CD4-positive, CD25-positive, alpha-beta regulatory T cell (primary cell): ENCODE measurements at regions not wholly inside any gene's neighbourhood (a gene's known extent, or its start where the extent isn't known, plus 50 kb on each side); places are given as distances from the start of the nearest gene placed in this dataset.

Experiments
- ATAC-seq, 2 donors: fragments of 150-1000 bp; cut with Tn5 transposase; one replicate each; pipeline ENCODE4 v1.10.0; 2021; ENCODE audit warnings: low read depth in 2 of 2, moderate number of reproducible peaks in 2 of 2, moderate library complexity in 1 of 2
- DNase-seq, 3 donors: peaks; one replicate each; pipeline versions ENCODE4 v3.0.0 to v3.0.0-alpha.2; 2012 to 2022; ENCODE audit warnings: mixed read lengths in 1 of 3
- H3K27ac ChIP-seq: one replicate; pipeline ENCODE4 v1.7.0; 2013; ENCODE audit warnings: mild to moderate bottlenecking, low read length; ENCODE audit not compliant: insufficient read depth, poor library complexity, severe bottlenecking
- H3K27me3 ChIP-seq: one replicate; pipeline ENCODE4 v1.7.0; 2013; ENCODE audit warnings: low read length; ENCODE audit not compliant: control insufficient read depth, insufficient read depth
- H3K36me3 ChIP-seq: one replicate; pipeline ENCODE4 v1.7.0; 2013; ENCODE audit warnings: mild to moderate bottlenecking, low read length, moderate library complexity; ENCODE audit not compliant: control insufficient read depth, insufficient read depth
- H3K4me1 ChIP-seq: 2 replicates; pipeline ENCODE4 v1.7.0; 2013; ENCODE audit warnings: mild to moderate bottlenecking, low read length; ENCODE audit not compliant: insufficient read depth, control insufficient read depth, poor library complexity, severe bottlenecking
- H3K4me3 ChIP-seq: one replicate; pipeline ENCODE4 v1.7.0; 2013; ENCODE audit warnings: low read depth, mild to moderate bottlenecking, low read length, moderate library complexity
- H3K9me3 ChIP-seq, 2 experiments: 1 replicate in 1 of 2; 2 replicates in 1 of 2; pipeline ENCODE4 v1.7.0; 2013; ENCODE audit warnings: low read length in 2 of 2, mild to moderate bottlenecking in 1 of 2, moderate library complexity in 1 of 2; ENCODE audit not compliant: control insufficient read depth in 2 of 2
- H3K27ac Mint-ChIP-seq, 3 donors: one replicate each; pipeline ENCODE4 v1.8.0; 2020 to 2022; ENCODE audit warnings: mild to moderate bottlenecking in 3 of 3, mixed read lengths in 3 of 3, moderate library complexity in 2 of 3
- H3K27me3 Mint-ChIP-seq: one replicate; pipeline ENCODE4 v1.8.0; 2022; ENCODE audit warnings: mild to moderate bottlenecking, mixed read lengths
- H3K36me3 Mint-ChIP-seq: one replicate; pipeline ENCODE4 v1.8.0; 2020; ENCODE audit warnings: mixed read lengths
- H3K4me1 Mint-ChIP-seq, 4 donors: one replicate each; pipeline ENCODE4 v1.8.0; 2020 to 2022; ENCODE audit warnings: mixed read lengths in 4 of 4, mild to moderate bottlenecking in 1 of 4
- H3K4me3 Mint-ChIP-seq, 4 donors: one replicate each; pipeline ENCODE4 v1.8.0; 2020 to 2022; ENCODE audit warnings: mild to moderate bottlenecking in 4 of 4, mixed read lengths in 4 of 4, moderate library complexity in 3 of 4
- H3K9me3 Mint-ChIP-seq, 7 donors: one replicate each; pipeline ENCODE4 v1.8.0; 2020 to 2022; ENCODE audit warnings: mixed read lengths in 7 of 7, mild to moderate bottlenecking in 3 of 7, moderate library complexity in 2 of 7

DNA sequence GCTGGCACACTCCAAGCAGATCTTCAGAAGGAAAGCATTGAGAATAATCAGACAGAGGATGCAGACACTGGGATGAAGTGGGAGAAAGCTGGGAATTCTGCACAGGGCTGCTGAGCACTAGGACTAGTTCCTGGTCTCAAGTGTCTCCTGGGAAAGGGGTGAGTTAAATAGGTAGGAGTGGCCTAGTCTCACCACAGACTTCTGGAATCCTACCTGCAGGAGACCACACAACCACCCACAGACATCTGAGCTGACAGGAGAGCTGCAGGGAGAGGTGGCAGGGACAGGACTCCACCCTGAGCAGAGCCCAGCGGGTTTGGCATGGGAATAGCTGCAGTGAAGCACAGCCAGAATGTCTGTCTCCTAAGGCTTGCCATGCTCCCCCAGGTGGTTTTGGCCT is 95.1 kb upstream of the GALNTL6 start:
- Mint-ChIP-seq H3K36me3 (no peaks in the 10 kb centered on the region), H3K27ac (no peak overlapping the region), H3K27me3 (no peaks in the 10 kb centered on the region), H3K9me3 (peaks cover 5 to 39% (median 6%) of the 10 kb centered on the region in 7 donors), H3K4me1 (no peaks in the 10 kb centered on the region), H3K4me3 (no peak overlapping the region)
- H3K36me3 ChIP-seq: no peaks in the 10 kb centered on the region
- no peak overlapping the region for H3K27ac ChIP-seq
- H3K27me3 ChIP-seq: no peaks in the 10 kb centered on the region
- peaks cover 0 to 13% of the 10 kb centered on the region in 2 experiments for H3K9me3 ChIP-seq
- ATAC-seq (no peak), DNase-seq (no peak)
- no peaks in the 10 kb centered on the region for H3K4me1 ChIP-seq
- H3K4me3 ChIP-seq: no peak overlapping the region

DNA sequence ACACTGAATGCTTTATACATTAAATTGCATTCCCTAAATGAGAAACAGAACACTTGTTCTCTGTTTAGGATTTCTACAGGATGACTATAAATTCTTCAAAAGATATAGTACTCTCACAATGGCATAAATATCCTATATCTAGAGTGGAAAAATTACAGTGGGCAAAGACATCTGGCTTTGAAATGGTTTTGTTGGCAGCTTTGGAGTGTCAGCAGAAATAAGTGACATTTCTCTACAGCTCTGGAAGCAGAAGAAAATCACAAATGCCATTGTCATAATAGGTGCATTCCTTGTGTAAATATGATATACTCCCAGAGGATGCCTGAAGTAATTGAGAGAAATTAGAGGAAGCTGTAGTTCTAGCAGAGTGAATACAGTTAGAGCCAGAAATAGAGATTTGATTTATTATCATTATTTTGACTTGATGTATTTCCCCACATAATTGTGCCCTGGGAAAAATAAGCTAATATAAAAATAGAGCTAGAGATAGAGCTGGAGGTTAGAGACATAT is 95.9 kb upstream of the GALNTL6 start:
- Mint-ChIP-seq H3K9me3 (peaks cover 2 to 31% (median 6%) of the 10 kb centered on the region in 7 donors), H3K4me1 (no peaks in the 10 kb centered on the region), H3K4me3 (no peak overlapping the region), H3K36me3 (no peaks in the 10 kb centered on the region), H3K27me3 (no peaks in the 10 kb centered on the region), H3K27ac (no peak overlapping the region)
- H3K4me3 ChIP-seq: no peak overlapping the region
- DNase-seq (no peak), ATAC-seq (no peak)
- no peak overlapping the region for H3K27ac ChIP-seq
- H3K9me3 ChIP-seq: peaks cover 0 to 13% of the 10 kb centered on the region in 2 experiments
- no peaks in the 10 kb centered on the region for H3K27me3 ChIP-seq
- no peaks in the 10 kb centered on the region for H3K36me3 ChIP-seq
- H3K4me1 ChIP-seq: no peaks in the 10 kb centered on the region

DNA sequence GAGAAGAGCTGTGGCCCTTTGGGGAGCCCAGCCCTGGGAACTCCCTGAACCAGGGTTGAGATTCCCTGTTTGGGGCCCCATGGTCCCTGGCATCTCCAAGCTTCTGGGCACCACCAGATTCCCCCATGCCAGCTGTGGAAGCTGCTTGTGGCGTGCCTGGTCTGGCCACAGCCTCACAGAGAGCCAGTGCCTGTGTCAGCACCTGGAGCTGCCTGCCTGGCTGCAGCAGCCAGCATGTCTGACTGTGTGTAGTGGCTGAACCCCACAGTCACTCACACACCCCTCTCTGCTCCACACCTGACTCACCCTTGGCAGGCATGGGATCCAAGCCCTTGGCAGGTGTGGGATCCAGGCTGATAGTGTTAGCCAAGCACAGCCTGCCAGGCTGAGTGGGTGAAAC is 97.2 kb upstream of the GALNTL6 start:
- Histone ChIP-seq H3K36me3 (no peaks in the 10 kb centered on the region), H3K27ac (no peak overlapping the region), H3K4me1 (no peaks in the 10 kb centered on the region), H3K27me3 (no peaks in the 10 kb centered on the region), H3K4me3 (no peak overlapping the region), H3K9me3 (peaks cover 0 to 13% of the 10 kb centered on the region in 2 experiments)
- Mint-ChIP-seq H3K4me1 (no peaks in the 10 kb centered on the region), H3K4me3 (no peak overlapping the region), H3K27ac (no peak overlapping the region), H3K27me3 (no peaks in the 10 kb centered on the region), H3K9me3 (peaks cover 2 to 22% (median 5%) of the 10 kb centered on the region in 7 donors), H3K36me3 (no peaks in the 10 kb centered on the region)
- ATAC-seq (no peak), DNase-seq (no peak)

DNA sequence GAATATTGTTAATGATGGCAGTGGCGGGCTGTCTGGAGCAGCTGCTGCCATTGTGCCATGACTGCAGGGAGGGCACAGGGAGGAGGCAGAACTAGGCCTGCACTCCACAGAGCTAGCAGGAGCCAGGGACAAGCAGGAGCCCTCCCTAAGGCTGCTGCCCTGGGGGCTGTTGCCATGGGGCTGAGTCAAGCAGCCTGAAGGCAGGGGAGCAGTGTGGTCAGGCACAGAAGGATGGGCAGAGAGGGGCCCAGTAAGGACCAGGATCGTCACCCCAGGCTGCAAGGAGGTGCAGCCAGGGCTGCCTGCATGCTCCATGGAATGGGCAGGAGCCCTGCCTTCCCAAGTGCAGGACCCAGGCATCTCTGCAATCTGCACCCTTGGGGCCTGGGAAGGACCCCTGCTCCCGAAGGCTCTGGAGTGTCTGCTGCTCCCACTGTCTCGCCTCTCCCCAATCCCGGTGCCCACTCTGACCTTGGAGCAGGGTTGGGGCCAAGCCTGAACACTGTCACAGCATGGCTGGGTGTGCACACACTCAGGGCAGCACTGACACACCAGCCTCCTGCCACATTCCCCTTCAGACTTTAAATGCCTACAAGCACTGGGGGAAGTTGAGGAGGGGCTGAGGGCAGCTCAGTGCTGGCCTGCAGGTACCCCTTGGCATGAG is 98.3 kb upstream of the GALNTL6 start:
- H3K27ac Mint-ChIP-seq: no peak overlapping the region
- no peaks in the 10 kb centered on the region for H3K36me3 Mint-ChIP-seq
- peaks cover 2 to 17% (median 3%) of the 10 kb centered on the region in 7 donors for H3K9me3 Mint-ChIP-seq
- no peak for DNase-seq
- no peaks in the 10 kb centered on the region for H3K4me1 ChIP-seq
- H3K27me3 Mint-ChIP-seq: no peaks in the 10 kb centered on the region
- H3K4me3 Mint-ChIP-seq: no peak overlapping the region
- H3K4me1 Mint-ChIP-seq: no peaks in the 10 kb centered on the region
- H3K9me3 ChIP-seq: peaks cover 0 to 13% of the 10 kb centered on the region in 2 experiments
- no peak overlapping the region for H3K27ac ChIP-seq
- no peak overlapping the region for H3K4me3 ChIP-seq
- no peaks in the 10 kb centered on the region for H3K27me3 ChIP-seq
- H3K36me3 ChIP-seq: no peaks in the 10 kb centered on the region
- no peak for ATAC-seq

DNA sequence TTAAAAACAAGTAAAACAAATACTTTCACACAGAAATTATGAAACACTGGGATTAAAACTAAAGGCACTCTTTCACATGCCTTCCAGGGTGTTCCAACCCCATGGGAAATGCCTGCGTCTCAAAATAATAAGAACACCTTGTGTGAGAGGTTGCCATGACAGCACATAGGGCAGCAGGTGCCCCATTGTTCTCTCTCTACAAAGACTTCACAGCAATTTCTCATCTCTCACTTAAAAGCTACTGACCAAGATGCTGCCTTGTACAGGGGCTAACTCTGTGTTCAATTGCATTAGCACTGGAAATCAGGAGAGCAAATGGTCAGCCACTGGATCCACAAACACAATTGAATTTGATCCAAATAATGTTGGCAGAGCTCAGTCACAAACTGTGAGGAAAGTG is 102.5 kb upstream of the GALNTL6 start:
- DNase-seq: no peak
- Mint-ChIP-seq H3K27ac (no peak overlapping the region), H3K36me3 (no peaks in the 10 kb centered on the region), H3K4me1 (no peaks in the 10 kb centered on the region), H3K9me3 (peaks cover 0 to 6% (median 0%) of the 10 kb centered on the region in 7 donors), H3K27me3 (no peaks in the 10 kb centered on the region), H3K4me3 (no peak overlapping the region)
- Histone ChIP-seq H3K9me3 (peaks cover 0 to 8% of the 10 kb centered on the region in 2 experiments), H3K27me3 (no peaks in the 10 kb centered on the region), H3K27ac (no peak overlapping the region), H3K4me3 (no peak overlapping the region), H3K4me1 (no peaks in the 10 kb centered on the region), H3K36me3 (no peaks in the 10 kb centered on the region)
- ATAC-seq: no peak

DNA sequence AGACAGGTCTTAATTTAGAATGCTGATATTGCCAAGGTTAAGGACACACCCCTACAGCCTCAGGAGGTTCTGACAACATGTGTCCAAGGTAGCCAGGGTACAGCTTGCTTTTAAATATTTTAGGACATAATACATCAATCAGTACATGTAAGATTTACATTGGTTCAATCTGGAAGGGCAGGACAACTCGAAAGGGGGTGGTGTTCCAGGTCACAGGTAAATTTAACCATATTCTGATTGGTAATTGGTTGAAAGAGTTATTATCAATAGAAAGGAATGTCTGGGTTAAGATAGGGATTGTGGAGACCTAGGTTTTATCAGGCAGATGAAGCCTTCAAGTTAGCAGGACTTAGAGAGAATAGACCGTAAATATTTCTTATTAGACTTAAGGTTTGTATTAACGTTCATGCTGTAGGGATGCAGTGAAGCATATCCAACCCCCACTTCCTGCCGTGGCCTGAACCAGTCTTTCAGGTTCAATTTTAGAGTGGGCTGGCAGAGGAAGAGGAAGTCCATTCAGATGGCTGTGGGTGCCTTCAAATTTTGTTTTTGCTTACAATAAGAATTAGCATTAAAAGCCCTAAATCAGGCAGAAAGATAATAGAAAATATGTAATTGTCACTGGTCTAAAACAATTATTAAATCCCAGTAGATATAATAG is 136.5 kb upstream of the GALNTL6 start:
- Mint-ChIP-seq H3K9me3 (peaks cover 0 to 7% (median 0%) of the 10 kb centered on the region in 7 donors), H3K27ac (no peak overlapping the region)
- no peak for ATAC-seq

DNA sequence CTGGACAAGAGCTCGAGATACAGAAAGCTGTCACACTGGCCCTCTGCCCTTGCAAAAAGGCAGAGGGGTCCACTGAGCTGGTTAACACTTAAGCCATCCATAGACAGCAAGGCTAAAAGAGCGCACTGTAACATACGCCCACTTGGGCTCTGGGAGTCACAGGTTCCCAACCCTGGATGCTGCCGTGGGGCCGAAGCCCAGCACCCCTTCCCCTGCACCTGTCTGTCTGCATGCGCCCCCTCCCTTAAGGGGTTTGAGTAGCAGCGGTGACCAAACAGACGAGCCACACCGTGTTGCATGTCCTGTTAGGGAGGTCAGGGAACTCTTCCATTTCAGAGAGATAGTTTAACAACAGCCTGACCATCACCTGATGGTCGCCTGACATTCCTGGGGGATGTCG is 138.4 kb upstream of the GALNTL6 start:
- no peak overlapping the region for H3K4me3 Mint-ChIP-seq
- no peaks in the 10 kb centered on the region for H3K4me1 ChIP-seq
- ATAC-seq (no peak), DNase-seq (no peak)
- H3K4me1 Mint-ChIP-seq: no peaks in the 10 kb centered on the region
- H3K27ac ChIP-seq: no peak overlapping the region
- no peaks in the 10 kb centered on the region for H3K36me3 Mint-ChIP-seq
- H3K27me3 Mint-ChIP-seq: no peaks in the 10 kb centered on the region
- no peak overlapping the region for H3K27ac Mint-ChIP-seq
- no peaks in the 10 kb centered on the region for H3K9me3 ChIP-seq
- H3K36me3 ChIP-seq: no peaks in the 10 kb centered on the region
- no peak overlapping the region for H3K4me3 ChIP-seq
- no peaks in the 10 kb centered on the region for H3K27me3 ChIP-seq
- peaks cover 0 to 7% (median 1%) of the 10 kb centered on the region in 7 donors for H3K9me3 Mint-ChIP-seq

More for the DNA sequence above, 136.5 kb upstream of the GALNTL6 start:
- Mint-ChIP-seq H3K4me1 (no peaks in the 10 kb centered on the region), H3K36me3 (no peaks in the 10 kb centered on the region), H3K27me3 (no peaks in the 10 kb centered on the region), H3K4me3 (no peak overlapping the region)
- no peak overlapping the region for H3K4me3 ChIP-seq
- H3K4me1 ChIP-seq: no peaks in the 10 kb centered on the region
- H3K27ac ChIP-seq: no peak overlapping the region
- H3K27me3 ChIP-seq: no peaks in the 10 kb centered on the region
- no peaks in the 10 kb centered on the region for H3K9me3 ChIP-seq
- no peak for DNase-seq
- H3K36me3 ChIP-seq: no peaks in the 10 kb centered on the region

DNA sequence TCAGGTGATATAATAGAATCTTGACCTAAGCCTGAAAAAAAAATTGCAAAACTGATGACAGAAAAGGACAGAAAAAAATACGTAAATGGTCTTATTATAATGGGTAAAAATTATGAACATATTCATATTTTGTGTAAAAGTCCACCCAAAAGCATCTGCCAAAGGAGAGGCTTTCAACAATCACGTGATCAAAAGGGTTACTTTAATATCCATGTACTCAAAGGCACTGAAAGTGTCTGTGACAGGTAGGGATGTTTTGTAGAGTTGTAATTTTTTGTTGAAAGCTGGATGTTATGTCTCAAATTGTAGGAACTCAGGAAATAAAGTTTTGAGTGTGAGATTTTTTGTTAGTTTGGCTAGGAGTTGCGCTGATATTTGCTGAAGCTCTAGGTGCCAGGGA is 144.8 kb upstream of the GALNTL6 start:
- H3K36me3 Mint-ChIP-seq: no peaks in the 10 kb centered on the region

More for the DNA sequence above, 144.8 kb upstream of the GALNTL6 start:
- Mint-ChIP-seq H3K4me1 (no peaks in the 10 kb centered on the region), H3K27me3 (no peaks in the 10 kb centered on the region), H3K4me3 (no peak overlapping the region), H3K9me3 (peaks cover 0 to 8% (median 4%) of the 10 kb centered on the region in 7 donors), H3K27ac (no peak overlapping the region)
- Histone ChIP-seq H3K27ac (no peak overlapping the region), H3K36me3 (no peaks in the 10 kb centered on the region), H3K4me3 (no peak overlapping the region), H3K9me3 (no peaks in the 10 kb centered on the region), H3K4me1 (no peaks in the 10 kb centered on the region), H3K27me3 (no peaks in the 10 kb centered on the region)
- no peak for ATAC-seq
- no peak for DNase-seq
